Glutamatergic neuron (in vitro differentiated cells): ENCODE measurements at regions not wholly inside any gene's neighbourhood (a gene's known extent, or its start where the extent isn't known, plus 50 kb on each side); places are given as distances from the start of the nearest gene placed in this dataset.

Experiments
- DNase-seq: peaks from one replicate; pipeline ENCODE4 v3.0.0; 2022
- H3K27ac Mint-ChIP-seq: one replicate; pipeline ENCODE4 v1.8.0; 2020; ENCODE audit warnings: mild to moderate bottlenecking, mixed read lengths, inconsistent platforms; ENCODE audit not compliant: unreplicated experiment
- H3K27me3 Mint-ChIP-seq: one replicate; pipeline ENCODE4 v1.8.0; 2020; ENCODE audit warnings: mild to moderate bottlenecking, moderate library complexity, mixed read lengths, inconsistent platforms; ENCODE audit not compliant: unreplicated experiment
- H3K36me3 Mint-ChIP-seq: one replicate; pipeline ENCODE4 v1.8.0; 2020; ENCODE audit warnings: mild to moderate bottlenecking, mixed read lengths, inconsistent platforms; ENCODE audit not compliant: unreplicated experiment
- H3K4me1 Mint-ChIP-seq: one replicate; pipeline ENCODE4 v1.8.0; 2020; ENCODE audit warnings: mild to moderate bottlenecking, low read depth, mixed read lengths, inconsistent platforms; ENCODE audit not compliant: unreplicated experiment
- H3K4me3 Mint-ChIP-seq: one replicate; pipeline ENCODE4 v1.8.0; 2020; ENCODE audit warnings: mild to moderate bottlenecking, mixed read lengths, inconsistent platforms; ENCODE audit not compliant: unreplicated experiment
- H3K9me3 Mint-ChIP-seq: one replicate; pipeline ENCODE4 v1.8.0; 2020; ENCODE audit warnings: mild to moderate bottlenecking, moderate library complexity, mixed read lengths, inconsistent platforms; ENCODE audit not compliant: unreplicated experiment
- CTCF ChIP-seq: fragments of 200-600 bp; sonication (generic); IDR thresholded peaks from one replicate; pipeline ENCODE4 v1.5.0; 2021; ENCODE audit not compliant: partially characterized antibody, unreplicated experiment

DNA sequence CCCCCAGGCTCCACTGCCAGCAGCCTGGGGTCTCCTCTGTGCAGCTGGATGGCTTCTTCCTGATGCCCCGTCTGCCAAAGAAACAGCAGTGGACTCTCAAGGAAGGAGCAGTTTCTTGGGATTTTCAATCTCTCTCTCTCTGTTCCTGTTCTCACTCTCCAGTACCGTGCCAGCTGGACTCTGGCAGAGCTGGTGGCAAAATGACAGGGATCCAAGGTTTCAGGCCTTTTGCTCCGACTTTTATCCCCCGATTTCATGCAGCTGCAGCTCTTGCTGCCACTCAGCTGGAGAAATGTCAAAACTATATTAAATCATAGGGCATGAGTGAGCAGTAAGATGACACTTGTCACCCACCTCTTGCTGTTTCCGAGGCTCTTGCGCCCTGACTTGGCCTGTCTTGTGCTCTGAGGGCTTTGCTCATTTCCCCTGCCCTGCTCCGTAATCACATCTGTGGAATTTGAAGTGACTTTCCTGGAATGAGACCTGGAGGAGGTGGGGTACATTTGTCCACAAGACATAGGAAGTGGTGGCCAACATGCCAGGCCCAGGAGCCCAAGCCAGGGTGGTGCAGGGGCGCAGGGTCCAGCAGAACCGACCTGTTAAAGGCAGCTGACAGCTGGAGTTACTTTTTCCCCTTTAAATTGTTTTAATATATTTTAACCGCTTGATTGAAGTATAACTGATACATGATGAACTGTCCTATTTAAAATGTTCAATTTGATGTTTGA lies 576.2 kb downstream of the PTPRU start:
- no peak for TF ChIP-seq CTCF
- no peak for DNase-seq
- no peaks in the 10 kb centered on the region for H3K9me3 Mint-ChIP-seq
- H3K4me1 Mint-ChIP-seq: no peaks in the 10 kb centered on the region
- H3K27ac Mint-ChIP-seq: no peak overlapping the region
- H3K4me3 Mint-ChIP-seq: no peak overlapping the region
- H3K36me3 Mint-ChIP-seq: no peaks in the 10 kb centered on the region
- H3K27me3 Mint-ChIP-seq: no peaks in the 10 kb centered on the region

GRCh38 chr1:29811727-29812407 lies 575.5 kb downstream of the PTPRU start:
- Mint-ChIP-seq H3K4me3 (no peak overlapping the region), H3K27me3 (no peaks in the 10 kb centered on the region), H3K4me1 (no peaks in the 10 kb centered on the region), H3K9me3 (no peaks in the 10 kb centered on the region), H3K27ac (no peak overlapping the region), H3K36me3 (no peaks in the 10 kb centered on the region)
- no peak for TF ChIP-seq CTCF
- DNase-seq: no peak

GRCh38 chr1:29811247-29811646 lies 574.9 kb downstream of the PTPRU start:
- no peaks in the 10 kb centered on the region for H3K27me3 Mint-ChIP-seq
- TF ChIP-seq CTCF: no peak
- H3K4me3 Mint-ChIP-seq: no peak overlapping the region
- no peaks in the 10 kb centered on the region for H3K9me3 Mint-ChIP-seq
- no peaks in the 10 kb centered on the region for H3K4me1 Mint-ChIP-seq
- H3K36me3 Mint-ChIP-seq: no peaks in the 10 kb centered on the region
- no peak overlapping the region for H3K27ac Mint-ChIP-seq
- no peak for DNase-seq

DNA sequence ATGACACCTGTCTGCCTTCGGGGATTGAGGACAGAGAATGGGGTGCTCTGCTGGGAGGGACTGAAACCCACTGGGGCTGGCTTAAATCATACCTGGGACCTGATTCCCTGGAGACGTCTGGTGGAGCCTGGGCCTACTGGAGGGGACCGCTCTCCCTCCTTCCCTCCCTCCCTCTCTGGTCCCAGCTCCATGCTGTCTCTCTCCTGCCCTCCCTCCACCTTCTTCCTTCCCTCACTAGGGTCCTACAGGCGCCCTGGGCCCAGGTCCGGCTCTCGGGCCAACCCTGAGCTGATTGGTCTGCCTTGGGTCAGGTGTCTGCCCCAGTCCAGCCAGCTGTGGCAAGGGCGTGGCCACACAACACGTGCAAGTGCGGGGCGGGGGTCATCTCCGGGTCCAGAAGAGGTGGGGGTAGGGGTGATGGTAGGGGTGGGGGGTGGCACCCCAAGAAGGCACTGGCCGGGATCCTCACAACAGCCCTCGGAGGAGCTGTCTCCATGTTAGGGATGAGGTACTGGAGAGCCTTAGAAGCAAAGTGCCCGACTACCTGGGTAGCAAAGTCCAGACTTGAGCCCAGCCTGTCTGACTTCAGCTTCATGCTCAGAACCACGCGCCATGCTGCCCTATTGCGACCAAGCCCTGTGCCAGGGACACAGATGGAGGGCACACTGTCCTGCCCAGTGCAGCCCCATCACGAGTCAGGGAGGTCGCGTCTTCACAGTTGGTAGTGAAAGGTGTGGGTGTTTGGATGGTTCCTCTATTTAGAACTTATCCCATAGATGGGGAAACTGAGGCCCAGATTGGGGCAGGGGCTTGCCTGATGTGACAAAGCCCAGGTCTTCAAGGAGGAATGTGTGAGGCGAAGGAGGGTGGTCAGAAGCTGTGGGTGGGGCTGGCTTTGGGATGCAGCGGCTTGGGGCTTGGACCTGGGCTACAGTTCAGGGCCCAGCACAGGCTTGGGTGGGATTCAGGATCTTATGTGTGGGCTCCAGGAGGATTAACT lies 574.1 kb downstream of the PTPRU start:
- Mint-ChIP-seq H3K4me3 (no peak overlapping the region), H3K4me1 (no peaks in the 10 kb centered on the region), H3K27ac (no peak overlapping the region), H3K27me3 (peaks cover 3% of the 10 kb centered on the region), H3K36me3 (no peaks in the 10 kb centered on the region), H3K9me3 (no peaks in the 10 kb centered on the region)
- TF ChIP-seq CTCF: no peak
- no peak for DNase-seq
